IPS-NIHi7 (cell line): ENCODE measurements at regions not wholly inside any gene's neighbourhood (a gene's known extent, or its start where the extent isn't known, plus 50 kb on each side); places are given as distances from the start of the nearest gene placed in this dataset.
"Not testable (repeated sequence)": the region's sequence is repeated elsewhere in the genome, so short reads cannot be mapped to it uniquely, and the experiment has no call there.

ENCODE experiments used
- DNase-seq: peaks from one replicate; pipeline ENCODE4 v3.0.0; 2012; ENCODE audit warnings: mixed read lengths; ENCODE audit errors: extremely low spot score

GRCh38 chr4:137956256-137956655 lies 285.9 kb downstream of the SLC7A11 start:
- DNase-seq: no peak

- no peak for DNase-seq
Observed at GRCh38 chr4:137955595-137955994, 286.6 kb downstream of the SLC7A11 start.

- DNase-seq: no peak
Observed at GRCh38 chr4:137952116-137952515, 290.0 kb downstream of the SLC7A11 start.

- no peak for DNase-seq
Observed at GRCh38 chr4:137950286-137950685, 291.9 kb downstream of the SLC7A11 start.

GRCh38 chr4:137949746-137950145 lies 292.4 kb downstream of the SLC7A11 start:
- no peak for DNase-seq

GRCh38 chr4:137946453-137947174 lies 295.5 kb downstream of the SLC7A11 start:
- DNase-seq: no peak

- not testable (repeated sequence) for DNase-seq
Observed at GRCh38 chr4:137942815-137943214, 299.3 kb downstream of the SLC7A11 start.

GRCh38 chr4:137942015-137942515 lies 300.1 kb downstream of the SLC7A11 start:
- not testable (repeated sequence) for DNase-seq

- DNase-seq: no peak
Observed at GRCh38 chr4:137934911-137935310, 307.2 kb downstream of the SLC7A11 start.

- no peak for DNase-seq
Observed at GRCh38 chr4:137934046-137934445, 308.1 kb downstream of the SLC7A11 start.

- no peak for DNase-seq
Observed at GRCh38 chr4:137927972-137928371, 314.2 kb downstream of the SLC7A11 start.

- DNase-seq: no peak
Observed at GRCh38 chr4:137923494-137923893, 318.7 kb downstream of the SLC7A11 start.

- no peak for DNase-seq
Observed at GRCh38 chr4:137922721-137923120, 319.4 kb downstream of the SLC7A11 start.

GRCh38 chr4:137909529-137910309 lies 332.4 kb downstream of the SLC7A11 start:
- peak; percentile 10 for DNase-seq

GRCh38 chr4:137905930-137906329 lies 336.2 kb downstream of the SLC7A11 start:
- no peak for DNase-seq

- DNase-seq: no peak
Observed at GRCh38 chr4:137901114-137901513, 341.0 kb downstream of the SLC7A11 start.

GRCh38 chr4:137896221-137896737 lies 345.9 kb downstream of the SLC7A11 start:
- no peak for DNase-seq

- DNase-seq: not testable (repeated sequence)
Observed at GRCh38 chr4:137895515-137895914, 346.6 kb downstream of the SLC7A11 start.

GRCh38 chr4:137892134-137892533 lies 350.0 kb downstream of the SLC7A11 start:
- no peak for DNase-seq

GRCh38 chr4:137890812-137891211 lies 351.3 kb downstream of the SLC7A11 start:
- no peak for DNase-seq

- DNase-seq: no peak
Observed at GRCh38 chr4:137881641-137882040, 349.3 kb upstream of the PCDH18 start.

- not testable (repeated sequence) for DNase-seq
Observed at GRCh38 chr4:137868067-137868466, 335.8 kb upstream of the PCDH18 start.

GRCh38 chr4:137866671-137867070 lies 334.4 kb upstream of the PCDH18 start:
- DNase-seq: no peak
